Activated CD8-positive, alpha-beta T cell treated with anti-CD3 and anti-CD28 coated beads, Interleukin-2, amount 10 ng/mL, durations not matched to agents 7 days and 5 days (primary cell): ENCODE measurements at regions not wholly inside any gene's neighbourhood (a gene's known extent, or its start where the extent isn't known, plus 50 kb on each side); places are given as distances from the start of the nearest gene placed in this dataset.

ENCODE experiments used
- ATAC-seq: fragments of 150-1000 bp; cut with Tn5 transposase; one replicate; pipeline ENCODE4 v1.10.0; 2021; ENCODE audit warnings: moderate library complexity
- CTCF ChIA-PET: fragments of 350-600 bp; sonication (Branson Sonifier 250); formaldehyde crosslinking; loops from one replicate; lab custom pipeline; 2021; ENCODE audit warnings: antibody characterized with exemption; lab: Charles Lee
- POLR2A ChIA-PET: fragments of 350-600 bp; sonication (Branson Sonifier 250); formaldehyde crosslinking; loops from one replicate; lab custom pipeline; 2021; ENCODE audit warnings: antibody characterized with exemption; lab: Charles Lee
- DNase-seq: peaks from one replicate; pipeline ENCODE4 v3.0.0-alpha.2; 2020
- H3K27ac Mint-ChIP-seq: one replicate; pipeline ENCODE4 v1.8.0; 2021; ENCODE audit warnings: mild to moderate bottlenecking, mixed read lengths
- H3K27me3 Mint-ChIP-seq: one replicate; pipeline ENCODE4 v1.8.0; 2021; ENCODE audit warnings: low read depth, mixed read lengths
- H3K36me3 Mint-ChIP-seq: one replicate; pipeline ENCODE4 v1.8.0; 2021; ENCODE audit warnings: low read depth, mixed read lengths
- H3K4me1 Mint-ChIP-seq: one replicate; pipeline ENCODE4 v1.8.0; 2021; ENCODE audit warnings: low read depth, mixed read lengths
- H3K4me3 Mint-ChIP-seq: one replicate; pipeline ENCODE4 v1.8.0; 2021; ENCODE audit warnings: mild to moderate bottlenecking, mixed read lengths
- H3K9me3 Mint-ChIP-seq: one replicate; pipeline ENCODE4 v1.8.0; 2022; ENCODE audit warnings: mixed read lengths; ENCODE audit not compliant: insufficient read depth

- ChIA-PET CTCF (no interaction called here), POLR2A (no interaction called here)
- Mint-ChIP-seq H3K27ac (no peak overlapping the region), H3K36me3 (no peaks in the 10 kb centered on the region), H3K4me3 (no peak overlapping the region), H3K4me1 (no peaks in the 10 kb centered on the region), H3K27me3 (peaks cover 5% of the 10 kb centered on the region), H3K9me3 (no peaks in the 10 kb centered on the region)
- no peak for ATAC-seq
- DNase-seq, result no peak
Measured at GRCh38 chr17:34823023-34823422, 138.2 kb downstream of the CCT6B start.

DNA sequence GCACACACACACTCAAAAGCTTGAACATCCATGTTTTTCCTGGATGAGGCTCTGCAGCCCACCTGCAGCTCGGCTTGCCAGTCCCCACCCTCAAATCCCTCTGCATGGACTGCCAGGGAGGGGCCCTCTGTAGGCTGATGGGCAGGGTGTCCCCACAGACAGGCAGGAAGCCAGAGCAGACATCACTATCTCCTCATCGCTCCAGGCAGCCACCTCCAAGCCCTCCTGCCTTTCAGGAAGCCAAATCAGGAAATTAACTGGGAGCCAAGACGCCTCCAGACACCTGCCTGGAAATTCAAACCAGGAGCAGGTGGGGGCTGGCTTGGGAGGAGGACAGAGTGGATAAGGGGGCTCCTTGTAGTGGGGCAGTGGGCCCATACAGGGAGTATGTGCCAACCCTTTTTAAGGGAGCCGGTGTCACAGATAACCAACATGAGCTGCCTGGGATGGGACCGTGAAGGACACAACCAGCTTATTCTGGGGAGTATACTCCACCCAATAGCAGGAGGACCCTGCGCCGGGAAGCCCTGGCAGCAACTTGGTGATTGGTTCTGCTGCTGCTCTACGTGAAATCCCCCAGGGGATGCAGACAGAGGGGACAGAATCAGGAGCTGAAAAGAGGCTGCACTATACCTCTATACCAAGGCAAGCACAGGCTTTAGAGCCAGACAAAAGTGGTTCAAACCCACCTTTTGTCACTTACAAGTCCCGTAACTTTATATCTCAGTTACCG is 139.1 kb downstream of the CCT6B start:
- H3K9me3 Mint-ChIP-seq, result no peaks in the 10 kb centered on the region
- no peaks in the 10 kb centered on the region for H3K36me3 Mint-ChIP-seq
- no peaks in the 10 kb centered on the region for H3K4me1 Mint-ChIP-seq
- CTCF ChIA-PET, result no interaction called here
- no peak overlapping the region for H3K27ac Mint-ChIP-seq
- H3K4me3 Mint-ChIP-seq, result no peak overlapping the region
- no peak for DNase-seq
- peaks cover 5% of the 10 kb centered on the region for H3K27me3 Mint-ChIP-seq
- no peak for ATAC-seq
- POLR2A ChIA-PET, result no interaction called here

DNA sequence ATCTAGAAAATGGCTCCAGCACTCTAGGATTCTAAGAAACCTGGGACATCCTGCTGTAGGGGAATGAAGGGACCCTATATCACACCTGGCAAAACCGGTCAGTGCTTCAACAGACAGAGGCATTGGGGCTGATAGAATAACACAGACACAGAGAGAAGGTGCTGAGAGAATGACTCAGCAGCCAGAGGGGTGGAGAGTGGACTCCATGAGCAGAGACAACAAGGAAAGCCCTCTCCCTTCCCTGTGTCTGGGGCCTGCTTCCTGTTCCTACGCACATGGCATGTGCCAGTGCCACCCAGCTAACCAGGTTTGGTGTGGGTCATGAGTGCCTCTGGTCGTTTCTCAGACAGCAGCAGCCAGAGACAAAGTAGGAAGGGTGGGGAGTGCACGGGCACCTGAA is 140.3 kb downstream of the CCT6B start:
- Mint-ChIP-seq H3K4me1 (no peaks in the 10 kb centered on the region), H3K27me3 (peaks cover 5% of the 10 kb centered on the region), H3K36me3 (no peaks in the 10 kb centered on the region), H3K9me3 (no peaks in the 10 kb centered on the region), H3K27ac (no peak overlapping the region), H3K4me3 (no peak overlapping the region)
- POLR2A ChIA-PET, result no interaction called here
- ATAC-seq, result no peak
- DNase-seq, result no peak
- CTCF ChIA-PET, result no interaction called here

GRCh38 chr17:34820248-34820801 is 140.9 kb downstream of the CCT6B start:
- no peaks in the 10 kb centered on the region for H3K36me3 Mint-ChIP-seq
- ATAC-seq (no peak), DNase-seq (no peak)
- no peaks in the 10 kb centered on the region for H3K4me1 Mint-ChIP-seq
- ChIA-PET POLR2A (no interaction called here), CTCF (no interaction called here)
- H3K9me3 Mint-ChIP-seq, result no peaks in the 10 kb centered on the region
- peaks cover 5% of the 10 kb centered on the region for H3K27me3 Mint-ChIP-seq
- no peak overlapping the region for H3K4me3 Mint-ChIP-seq
- no peak overlapping the region for H3K27ac Mint-ChIP-seq

DNA sequence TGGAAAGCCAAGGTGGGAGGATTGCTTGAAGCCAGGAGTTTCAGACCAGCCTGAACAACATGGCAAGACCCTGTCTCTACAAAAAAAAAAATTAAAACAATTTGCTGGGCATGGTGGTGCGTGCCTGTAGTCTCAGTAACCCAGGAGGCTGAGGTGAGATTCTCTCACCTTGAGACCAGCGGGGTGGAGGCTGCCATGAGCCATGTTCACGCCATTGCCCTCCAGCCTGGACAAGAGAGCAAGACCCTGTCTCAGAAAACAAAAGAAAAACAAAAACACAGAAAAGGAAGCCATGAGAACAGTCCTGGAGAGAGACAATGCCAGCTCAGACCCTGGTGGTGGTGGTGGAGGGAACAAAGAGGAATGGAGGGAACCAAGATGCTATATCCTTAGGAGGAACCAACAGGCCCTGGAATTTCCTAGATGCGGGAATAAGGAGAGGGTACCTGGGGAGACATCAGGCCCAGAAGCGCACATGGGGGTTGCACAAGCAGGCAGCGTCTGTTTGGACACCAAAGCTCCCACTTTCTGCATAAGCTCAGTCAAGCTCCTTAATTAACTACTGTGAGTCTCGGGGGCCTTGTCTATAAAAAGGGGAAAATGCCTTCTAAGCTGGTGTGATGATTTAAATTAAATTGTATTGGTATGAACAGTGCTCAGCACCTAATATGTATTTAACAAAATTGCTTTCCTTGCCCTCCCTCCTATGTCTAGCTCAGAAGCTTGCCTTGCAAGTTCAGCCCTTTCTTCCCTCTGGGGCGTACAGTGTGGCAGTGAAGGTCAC is 143.8 kb downstream of the CCT6B start:
- no peaks in the 10 kb centered on the region for H3K36me3 Mint-ChIP-seq
- H3K4me1 Mint-ChIP-seq, result no peaks in the 10 kb centered on the region
- no peak for ATAC-seq
- DNase-seq, result no peak
- H3K27me3 Mint-ChIP-seq, result peaks cover 5% of the 10 kb centered on the region
- POLR2A ChIA-PET, result no interaction called here
- no peak overlapping the region for H3K27ac Mint-ChIP-seq
- no peaks in the 10 kb centered on the region for H3K9me3 Mint-ChIP-seq
- H3K4me3 Mint-ChIP-seq, result no peak overlapping the region
- CTCF ChIA-PET, result no interaction called here

DNA sequence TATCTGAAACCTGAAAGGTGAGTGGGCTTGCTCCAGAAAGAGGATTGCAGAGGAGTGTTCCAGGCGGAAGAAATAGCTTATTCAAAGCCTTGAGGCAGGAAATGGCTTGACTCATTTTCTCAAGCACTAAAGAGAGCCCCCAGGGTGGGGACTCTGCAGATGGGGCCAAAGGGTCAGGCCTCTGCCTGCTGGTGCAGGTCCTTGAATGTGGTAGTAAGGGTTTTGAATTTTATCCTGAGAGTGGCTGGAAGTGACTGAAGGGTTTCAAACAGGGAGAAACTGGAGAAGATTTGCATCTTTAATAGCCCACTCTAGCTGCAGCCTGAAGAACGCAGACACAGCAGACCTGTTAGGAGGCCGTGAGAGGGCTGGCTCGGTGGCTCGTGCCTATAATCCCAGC is 144.4 kb downstream of the CCT6B start:
- Mint-ChIP-seq H3K4me3 (no peak overlapping the region), H3K9me3 (no peaks in the 10 kb centered on the region), H3K36me3 (no peaks in the 10 kb centered on the region), H3K27me3 (peaks cover 5% of the 10 kb centered on the region), H3K4me1 (no peaks in the 10 kb centered on the region), H3K27ac (no peak overlapping the region)
- ChIA-PET POLR2A (no interaction called here), CTCF (no interaction called here)
- no peak for DNase-seq
- ATAC-seq, result no peak

DNA sequence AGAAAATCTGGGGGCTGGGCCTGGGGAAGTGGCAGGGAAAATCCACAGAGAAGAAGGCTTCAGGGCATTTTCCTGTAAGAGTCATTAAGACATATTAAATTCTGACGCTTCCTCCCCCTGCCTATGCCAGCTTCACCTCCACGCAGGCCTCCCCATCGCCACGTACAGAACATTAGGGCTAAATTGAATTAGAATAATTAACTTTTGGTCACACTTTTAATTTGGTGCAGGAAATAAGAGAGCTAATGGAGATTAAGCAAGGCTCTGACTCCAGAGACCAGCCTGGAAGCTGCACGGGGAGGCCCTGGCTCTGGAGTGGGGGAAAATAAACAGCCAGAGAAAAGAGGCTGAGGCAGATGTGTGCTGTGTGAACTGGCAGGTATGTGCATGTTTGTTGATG is 148.0 kb downstream of the CCT6B start:
- Mint-ChIP-seq H3K36me3 (no peaks in the 10 kb centered on the region), H3K9me3 (no peaks in the 10 kb centered on the region), H3K4me3 (no peak overlapping the region), H3K4me1 (no peaks in the 10 kb centered on the region), H3K27ac (no peak overlapping the region), H3K27me3 (no peaks in the 10 kb centered on the region)
- DNase-seq (no peak), ATAC-seq (no peak)
- POLR2A ChIA-PET, result no interaction called here
- CTCF ChIA-PET, result no interaction called here

- ChIA-PET CTCF (no interaction called here), POLR2A (no interaction called here)
- DNase-seq, result no peak
Measured at GRCh38 chr17:34811561-34811960, 149.7 kb downstream of the CCT6B start.

DNA sequence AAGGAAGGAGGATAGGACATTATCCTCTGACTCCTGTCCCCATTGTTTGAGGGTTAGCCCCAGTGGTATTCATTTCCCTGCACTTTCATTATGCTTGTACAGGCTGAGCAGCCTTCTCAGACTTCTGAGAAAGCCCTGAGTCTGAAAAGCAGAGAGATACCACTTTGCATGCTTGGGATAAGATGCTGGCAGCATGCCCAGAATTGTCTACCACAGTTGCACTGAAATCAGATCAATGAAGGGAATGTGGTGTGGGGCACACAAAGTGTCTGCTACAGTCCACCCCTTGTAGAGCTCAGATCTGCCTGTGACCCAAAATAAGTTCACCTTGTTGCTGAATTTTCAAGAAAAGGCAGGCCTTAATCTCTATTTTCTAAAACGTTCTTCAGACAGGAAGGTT is 160.6 kb downstream of the CCT6B start:
- ATAC-seq, result no peak
- H3K9me3 Mint-ChIP-seq, result no peaks in the 10 kb centered on the region
- DNase-seq, result no peak
- no peaks in the 10 kb centered on the region for H3K36me3 Mint-ChIP-seq
- POLR2A ChIA-PET, result no interaction called here
- no peak overlapping the region for H3K27ac Mint-ChIP-seq
- peaks cover 5% of the 10 kb centered on the region for H3K27me3 Mint-ChIP-seq
- CTCF ChIA-PET, result no interaction called here
- no peaks in the 10 kb centered on the region for H3K4me1 Mint-ChIP-seq
- no peak overlapping the region for H3K4me3 Mint-ChIP-seq

More at GRCh38 chr17:34811561-34811960, 149.7 kb downstream of the CCT6B start:
- H3K27ac Mint-ChIP-seq, result no peak overlapping the region
- H3K4me1 Mint-ChIP-seq, result no peaks in the 10 kb centered on the region
- peaks cover 3% of the 10 kb centered on the region for H3K27me3 Mint-ChIP-seq
- no peaks in the 10 kb centered on the region for H3K36me3 Mint-ChIP-seq
- ATAC-seq, result no peak
- H3K9me3 Mint-ChIP-seq, result no peaks in the 10 kb centered on the region
- H3K4me3 Mint-ChIP-seq, result no peak overlapping the region

- Mint-ChIP-seq H3K4me3 (no peak overlapping the region), H3K27me3 (peaks cover 2% of the 10 kb centered on the region), H3K4me1 (no peaks in the 10 kb centered on the region), H3K9me3 (no peaks in the 10 kb centered on the region), H3K36me3 (no peaks in the 10 kb centered on the region), H3K27ac (no peak overlapping the region)
- no peak for ATAC-seq
- POLR2A ChIA-PET, result no interaction called here
- CTCF ChIA-PET, result no interaction called here
- DNase-seq, result no peak
Measured at GRCh38 chr17:34799751-34800150, 161.5 kb downstream of the CCT6B start.

DNA sequence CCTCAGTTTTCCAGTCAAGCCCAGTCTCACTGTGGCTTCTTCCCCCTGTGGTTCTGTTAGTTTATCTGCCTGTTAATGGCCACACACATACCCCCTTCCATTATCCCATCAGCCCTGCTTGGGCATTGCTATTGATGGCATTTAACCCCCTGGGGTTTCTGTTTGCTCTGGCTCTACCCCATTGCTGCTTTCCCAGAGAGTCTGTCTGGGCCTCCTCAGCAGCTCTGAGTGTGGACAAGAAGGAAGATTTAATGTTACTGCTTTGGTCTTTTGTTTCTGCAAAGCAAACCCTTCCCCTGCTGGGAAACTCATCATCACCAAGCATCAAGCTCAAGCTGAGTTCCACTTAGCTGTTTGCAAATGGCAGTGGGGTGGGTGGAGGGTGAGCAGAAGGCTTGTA is 162.7 kb downstream of the CCT6B start:
- no peak overlapping the region for H3K4me3 Mint-ChIP-seq
- H3K36me3 Mint-ChIP-seq, result no peaks in the 10 kb centered on the region
- H3K27me3 Mint-ChIP-seq, result no peaks in the 10 kb centered on the region
- POLR2A ChIA-PET, result no interaction called here
- no peaks in the 10 kb centered on the region for H3K9me3 Mint-ChIP-seq
- DNase-seq, result no peak
- H3K27ac Mint-ChIP-seq, result no peak overlapping the region
- ATAC-seq, result no peak
- CTCF ChIA-PET, result no interaction called here
- no peaks in the 10 kb centered on the region for H3K4me1 Mint-ChIP-seq

GRCh38 chr17:34797720-34798119 is 163.5 kb downstream of the CCT6B start:
- ATAC-seq (no peak), DNase-seq (peak; percentile 51)
- Mint-ChIP-seq H3K27ac (no peak overlapping the region), H3K27me3 (no peaks in the 10 kb centered on the region), H3K4me3 (no peak overlapping the region), H3K9me3 (no peaks in the 10 kb centered on the region), H3K36me3 (no peaks in the 10 kb centered on the region), H3K4me1 (no peaks in the 10 kb centered on the region)
- POLR2A ChIA-PET, result no interaction called here
- CTCF ChIA-PET, result no interaction called here
